CD4-positive, CD25-positive, alpha-beta regulatory T cell (primary cell): ENCODE measurements at regions not wholly inside any gene's neighbourhood (a gene's known extent, or its start where the extent isn't known, plus 50 kb on each side); places are given as distances from the start of the nearest gene placed in this dataset.

Experiments used
- ATAC-seq, 2 donors: fragments of 150-1000 bp; cut with Tn5 transposase; one replicate each; pipeline ENCODE4 v1.10.0; 2021; ENCODE audit warnings: low read depth in 2 of 2, moderate number of reproducible peaks in 2 of 2, moderate library complexity in 1 of 2
- DNase-seq, 3 donors: peaks; one replicate each; pipeline versions ENCODE4 v3.0.0 to v3.0.0-alpha.2; 2012 to 2022; ENCODE audit warnings: mixed read lengths in 1 of 3
- H3K27ac ChIP-seq: one replicate; pipeline ENCODE4 v1.7.0; 2013; ENCODE audit warnings: mild to moderate bottlenecking, low read length; ENCODE audit not compliant: insufficient read depth, poor library complexity, severe bottlenecking
- H3K27me3 ChIP-seq: one replicate; pipeline ENCODE4 v1.7.0; 2013; ENCODE audit warnings: low read length; ENCODE audit not compliant: control insufficient read depth, insufficient read depth
- H3K36me3 ChIP-seq: one replicate; pipeline ENCODE4 v1.7.0; 2013; ENCODE audit warnings: mild to moderate bottlenecking, low read length, moderate library complexity; ENCODE audit not compliant: control insufficient read depth, insufficient read depth
- H3K4me1 ChIP-seq: 2 replicates; pipeline ENCODE4 v1.7.0; 2013; ENCODE audit warnings: mild to moderate bottlenecking, low read length; ENCODE audit not compliant: insufficient read depth, control insufficient read depth, poor library complexity, severe bottlenecking
- H3K4me3 ChIP-seq: one replicate; pipeline ENCODE4 v1.7.0; 2013; ENCODE audit warnings: low read depth, mild to moderate bottlenecking, low read length, moderate library complexity
- H3K9me3 ChIP-seq, 2 experiments: 1 replicate in 1 of 2; 2 replicates in 1 of 2; pipeline ENCODE4 v1.7.0; 2013; ENCODE audit warnings: low read length in 2 of 2, mild to moderate bottlenecking in 1 of 2, moderate library complexity in 1 of 2; ENCODE audit not compliant: control insufficient read depth in 2 of 2
- H3K27ac Mint-ChIP-seq, 3 donors: one replicate each; pipeline ENCODE4 v1.8.0; 2020 to 2022; ENCODE audit warnings: mild to moderate bottlenecking in 3 of 3, mixed read lengths in 3 of 3, moderate library complexity in 2 of 3
- H3K27me3 Mint-ChIP-seq: one replicate; pipeline ENCODE4 v1.8.0; 2022; ENCODE audit warnings: mild to moderate bottlenecking, mixed read lengths
- H3K36me3 Mint-ChIP-seq: one replicate; pipeline ENCODE4 v1.8.0; 2020; ENCODE audit warnings: mixed read lengths
- H3K4me1 Mint-ChIP-seq, 4 donors: one replicate each; pipeline ENCODE4 v1.8.0; 2020 to 2022; ENCODE audit warnings: mixed read lengths in 4 of 4, mild to moderate bottlenecking in 1 of 4
- H3K4me3 Mint-ChIP-seq, 4 donors: one replicate each; pipeline ENCODE4 v1.8.0; 2020 to 2022; ENCODE audit warnings: mild to moderate bottlenecking in 4 of 4, mixed read lengths in 4 of 4, moderate library complexity in 3 of 4
- H3K9me3 Mint-ChIP-seq, 7 donors: one replicate each; pipeline ENCODE4 v1.8.0; 2020 to 2022; ENCODE audit warnings: mixed read lengths in 7 of 7, mild to moderate bottlenecking in 3 of 7, moderate library complexity in 2 of 7

GRCh38 chr15:62643572-62643971, 399.0 kb upstream of the TPM1 start:
- H3K4me1 Mint-ChIP-seq, result no peaks in the 10 kb centered on the region
- no peak overlapping the region for H3K27ac ChIP-seq

GRCh38 chr15:62644216-62644888, 398.2 kb upstream of the TPM1 start:
- no peak for ATAC-seq
- H3K4me3 ChIP-seq, result no peak overlapping the region
- H3K9me3 ChIP-seq, result no peaks in the 10 kb centered on the region
- H3K27ac Mint-ChIP-seq, result no peak overlapping the region
- no peaks in the 10 kb centered on the region for H3K36me3 Mint-ChIP-seq
- no peaks in the 10 kb centered on the region for H3K4me1 Mint-ChIP-seq
- no peak for DNase-seq
- no peaks in the 10 kb centered on the region for H3K4me1 ChIP-seq
- peaks cover 7% of the 10 kb centered on the region for H3K27me3 Mint-ChIP-seq
- H3K27me3 ChIP-seq, result no peaks in the 10 kb centered on the region
- H3K9me3 Mint-ChIP-seq, result peaks cover 0 to 2% (median 0%) of the 10 kb centered on the region in 7 donors
- no peak overlapping the region for H3K27ac ChIP-seq
- no peak overlapping the region for H3K4me3 Mint-ChIP-seq
- no peaks in the 10 kb centered on the region for H3K36me3 ChIP-seq

More at GRCh38 chr15:62643572-62643971, 399.0 kb upstream of the TPM1 start:
- ATAC-seq (no peak), DNase-seq (no peak)
- H3K27ac Mint-ChIP-seq, result no peak overlapping the region
- no peak overlapping the region for H3K4me3 ChIP-seq
- H3K9me3 ChIP-seq, result no peaks in the 10 kb centered on the region
- no peaks in the 10 kb centered on the region for H3K27me3 ChIP-seq
- peaks cover 0 to 2% (median 0%) of the 10 kb centered on the region in 7 donors for H3K9me3 Mint-ChIP-seq
- H3K4me3 Mint-ChIP-seq, result no peak overlapping the region
- H3K27me3 Mint-ChIP-seq, result peaks cover 7% of the 10 kb centered on the region
- H3K36me3 ChIP-seq, result no peaks in the 10 kb centered on the region
- no peaks in the 10 kb centered on the region for H3K4me1 ChIP-seq
- no peaks in the 10 kb centered on the region for H3K36me3 Mint-ChIP-seq

- DNase-seq (no peak), ATAC-seq (no peak)
- no peaks in the 10 kb centered on the region for H3K4me1 Mint-ChIP-seq
- Histone ChIP-seq H3K4me3 (no peak overlapping the region), H3K27ac (no peak overlapping the region), H3K4me1 (no peaks in the 10 kb centered on the region), H3K36me3 (no peaks in the 10 kb centered on the region), H3K9me3 (no peaks in the 10 kb centered on the region), H3K27me3 (no peaks in the 10 kb centered on the region)
- H3K4me3 Mint-ChIP-seq, result no peak overlapping the region
- peaks cover 7% of the 10 kb centered on the region for H3K27me3 Mint-ChIP-seq
- H3K27ac Mint-ChIP-seq, result no peak overlapping the region
- no peaks in the 10 kb centered on the region for H3K36me3 Mint-ChIP-seq
- H3K9me3 Mint-ChIP-seq, result peaks cover 0 to 2% (median 0%) of the 10 kb centered on the region in 7 donors
Measured at GRCh38 chr15:62644889-62645742, 397.4 kb upstream of the TPM1 start.

GRCh38 chr15:62647202-62647842, 395.2 kb upstream of the TPM1 start:
- Mint-ChIP-seq H3K4me3 (no peak overlapping the region), H3K27me3 (peaks cover 7% of the 10 kb centered on the region), H3K9me3 (peaks cover 0 to 2% (median 0%) of the 10 kb centered on the region in 7 donors), H3K36me3 (no peaks in the 10 kb centered on the region), H3K4me1 (no peaks in the 10 kb centered on the region), H3K27ac (no peak overlapping the region)
- H3K27me3 ChIP-seq, result no peaks in the 10 kb centered on the region
- H3K36me3 ChIP-seq, result no peaks in the 10 kb centered on the region
- no peak overlapping the region for H3K4me3 ChIP-seq
- no peak overlapping the region for H3K27ac ChIP-seq
- H3K4me1 ChIP-seq, result no peaks in the 10 kb centered on the region
- no peaks in the 10 kb centered on the region for H3K9me3 ChIP-seq
- no peak for ATAC-seq
- no peak for DNase-seq

GRCh38 chr15:62647843-62648505, 394.6 kb upstream of the TPM1 start:
- Histone ChIP-seq H3K27ac (no peak overlapping the region), H3K9me3 (no peaks in the 10 kb centered on the region), H3K4me3 (no peak overlapping the region), H3K36me3 (no peaks in the 10 kb centered on the region), H3K27me3 (no peaks in the 10 kb centered on the region), H3K4me1 (no peaks in the 10 kb centered on the region)
- peaks cover 7% of the 10 kb centered on the region for H3K27me3 Mint-ChIP-seq
- ATAC-seq (no peak), DNase-seq (no peak)
- no peak overlapping the region for H3K27ac Mint-ChIP-seq
- H3K4me1 Mint-ChIP-seq, result no peaks in the 10 kb centered on the region
- no peak overlapping the region for H3K4me3 Mint-ChIP-seq
- H3K36me3 Mint-ChIP-seq, result no peaks in the 10 kb centered on the region
- H3K9me3 Mint-ChIP-seq, result peaks cover 0 to 2% (median 0%) of the 10 kb centered on the region in 7 donors

GRCh38 chr15:62648954-62649353, 393.6 kb upstream of the TPM1 start:
- peaks cover 7% of the 10 kb centered on the region for H3K27me3 Mint-ChIP-seq
- H3K9me3 Mint-ChIP-seq, result peaks cover 0 to 1% (median 0%) of the 10 kb centered on the region in 7 donors
- no peaks in the 10 kb centered on the region for H3K4me1 Mint-ChIP-seq
- Histone ChIP-seq H3K27me3 (no peaks in the 10 kb centered on the region), H3K4me1 (no peaks in the 10 kb centered on the region), H3K9me3 (peaks cover 0 to 3% of the 10 kb centered on the region in 2 experiments), H3K36me3 (no peaks in the 10 kb centered on the region), H3K27ac (no peak overlapping the region), H3K4me3 (no peak overlapping the region)
- no peak overlapping the region for H3K27ac Mint-ChIP-seq
- H3K4me3 Mint-ChIP-seq, result no peak overlapping the region
- no peaks in the 10 kb centered on the region for H3K36me3 Mint-ChIP-seq
- ATAC-seq (no peak), DNase-seq (no peak)

- Mint-ChIP-seq H3K36me3 (no peaks in the 10 kb centered on the region), H3K4me3 (no peak overlapping the region), H3K4me1 (no peaks in the 10 kb centered on the region), H3K9me3 (peaks cover 0 to 4% (median 0%) of the 10 kb centered on the region in 7 donors), H3K27me3 (peaks cover 7% of the 10 kb centered on the region), H3K27ac (no peak overlapping the region)
- peaks cover 2% of the 10 kb centered on the region for H3K27me3 ChIP-seq
- peaks cover 0 to 4% of the 10 kb centered on the region in 2 experiments for H3K9me3 ChIP-seq
- H3K4me1 ChIP-seq, result no peaks in the 10 kb centered on the region
- no peak overlapping the region for H3K27ac ChIP-seq
- H3K36me3 ChIP-seq, result no peaks in the 10 kb centered on the region
- no peak overlapping the region for H3K4me3 ChIP-seq
- ATAC-seq (no peak), DNase-seq (peak in 1 of 3 donors; percentile 10)
Measured at GRCh38 chr15:62649793-62650420, 392.6 kb upstream of the TPM1 start.
